GM23338 (cell line): ENCODE measurements at regions not wholly inside any gene's neighbourhood (a gene's known extent, or its start where the extent isn't known, plus 50 kb on each side); places are given as distances from the start of the nearest gene placed in this dataset.
A peak's percentile ranks its signal among the peaks of the same experiment; 100 is the strongest.

Source experiments
- ATAC-seq: fragments of 200-7000 bp; cut with Tn5 transposase; 3 replicates; pipeline ENCODE4 v1.9.1; 2020
- DNase-seq: peaks from one replicate; pipeline ENCODE4 v3.0.0-alpha.2; 2015; ENCODE audit warnings: low spot score
- H2AFZ ChIP-seq: fragments of 200-600 bp; sonication (generic); 2 replicates; pipeline ENCODE4 v1.8.0; 2016; ENCODE audit warnings: antibody characterized with exemption, mild to moderate bottlenecking, moderate library complexity
- H3F3A ChIP-seq: fragments of 200-600 bp; sonication (generic); replicated peaks from 2 replicates; pipeline ENCODE4 v1.8.0; 2017; ENCODE audit warnings: antibody characterized with exemption, mixed run types, low read depth
- H3K27ac ChIP-seq: fragments of 200-600 bp; sonication (generic); 2 replicates; pipeline ENCODE4 v1.6.1; 2016; ENCODE audit warnings: low read depth
- H3K27me3 ChIP-seq: fragments of 200-600 bp; sonication (generic); 2 replicates; pipeline ENCODE4 v1.8.0; 2016; ENCODE audit warnings: mild to moderate bottlenecking, mixed run types, moderate library complexity; ENCODE audit not compliant: insufficient read depth
- H3K36me3 ChIP-seq: fragments of 200-600 bp; sonication (generic); 2 replicates; pipeline ENCODE4 v1.8.0; 2016; ENCODE audit warnings: mild to moderate bottlenecking; ENCODE audit not compliant: insufficient read depth
- H3K4me1 ChIP-seq: fragments of 200-600 bp; sonication (generic); 2 replicates; pipeline ENCODE4 v1.8.0; 2016; ENCODE audit warnings: mild to moderate bottlenecking, moderate library complexity; ENCODE audit not compliant: insufficient read depth
- H3K4me2 ChIP-seq: fragments of 200-600 bp; sonication (generic); 2 replicates; pipeline ENCODE4 v1.7.1; 2017; ENCODE audit warnings: mixed run types
- H3K4me3 ChIP-seq: fragments of 200-600 bp; sonication (generic); 2 replicates; pipeline ENCODE4 v1.6.1; 2016; ENCODE audit warnings: mixed run types
- H3K79me2 ChIP-seq: fragments of 200-600 bp; sonication (generic); replicated peaks from 2 replicates; pipeline ENCODE4 v1.8.0; 2017; ENCODE audit warnings: mild to moderate bottlenecking; ENCODE audit not compliant: insufficient read depth
- H3K9me2 ChIP-seq: fragments of 200-600 bp; sonication (generic); 2 replicates; pipeline ENCODE4 v1.8.0; 2017; ENCODE audit not compliant: insufficient read depth
- H4K20me1 ChIP-seq: fragments of 200-600 bp; sonication (generic); replicated peaks from 2 replicates; pipeline ENCODE4 v1.8.0; 2017; ENCODE audit warnings: mild to moderate bottlenecking; ENCODE audit not compliant: insufficient read depth
- H3K27ac Mint-ChIP-seq: 2 replicates; pipeline ENCODE4 v1.8.0; 2020; ENCODE audit warnings: inconsistent platforms, mild to moderate bottlenecking, moderate library complexity, mixed read lengths
- H3K27me3 Mint-ChIP-seq: 3 replicates; pipeline ENCODE4 v1.8.0; 2022; ENCODE audit warnings: low read depth, mild to moderate bottlenecking, moderate library complexity, mixed read lengths, inconsistent platforms; ENCODE audit not compliant: insufficient read depth, poor library complexity
- H3K36me3 Mint-ChIP-seq: 3 replicates; pipeline ENCODE4 v1.8.0; 2021; ENCODE audit warnings: low read depth, mild to moderate bottlenecking, inconsistent platforms, moderate library complexity, mixed read lengths
- H3K4me1 Mint-ChIP-seq: 3 replicates; pipeline ENCODE4 v1.8.0; 2020; ENCODE audit warnings: mild to moderate bottlenecking, inconsistent platforms, mixed read lengths
- H3K4me3 Mint-ChIP-seq: 3 replicates; pipeline ENCODE4 v1.8.0; 2021; ENCODE audit warnings: moderate library complexity, mild to moderate bottlenecking, inconsistent platforms, mixed read lengths
- H3K9me3 Mint-ChIP-seq: 3 replicates; pipeline ENCODE4 v1.8.0; 2020; ENCODE audit warnings: moderate library complexity, mild to moderate bottlenecking, inconsistent platforms, mixed read lengths
- CREB1 ChIP-seq: fragments of 250-450 bp; sonication (Bioruptor Pico); IDR thresholded peaks from 2 replicates; pipeline ENCODE4 v1.5.0; 2020; ENCODE audit warnings: low read depth, mild to moderate bottlenecking, moderate library complexity
- EZH2 ChIP-seq: fragments of 200-600 bp; sonication (generic); IDR thresholded peaks from one replicate; pipeline ENCODE4 v1.8.0; 2017; ENCODE audit warnings: antibody characterized with exemption, mild to moderate bottlenecking, low read depth; ENCODE audit not compliant: unreplicated experiment
- JUNB ChIP-seq: IDR thresholded peaks from one replicate; pipeline ENCODE4 v1.6.1; 2016; ENCODE audit warnings: antibody characterized with exemption; ENCODE audit not compliant: unreplicated experiment
- NANOG ChIP-seq: IDR thresholded peaks from 2 replicates; pipeline ENCODE4 v1.6.1; 2016; ENCODE audit warnings: antibody characterized with exemption, borderline replicate concordance
- POLR2AphosphoS5 ChIP-seq: IDR thresholded peaks from 2 replicates; pipeline ENCODE4 v1.6.1; 2016; ENCODE audit warnings: antibody characterized with exemption, low read depth
- STAT1 ChIP-seq: IDR thresholded peaks from one replicate; pipeline ENCODE4 v1.6.1; 2016; ENCODE audit warnings: antibody characterized with exemption; ENCODE audit not compliant: unreplicated experiment
- ZNF114 ChIP-seq: fragments of 250-450 bp; sonication (Bioruptor Pico); IDR thresholded peaks from 2 replicates; pipeline ENCODE4 v1.5.0; 2020; ENCODE audit warnings: mild to moderate bottlenecking, moderate library complexity
- ZNF331 ChIP-seq: fragments of 250-450 bp; sonication (Bioruptor Pico); IDR thresholded peaks from 2 replicates; pipeline ENCODE4 v1.5.0; 2020; ENCODE audit warnings: low read depth, mild to moderate bottlenecking, moderate library complexity
- TF ChIP-seq, protein P1 (sequence below), 2 experiments: fragments of 200-600 bp in 1 of 2; sonication (generic) in 1 of 2; conservative IDR thresholded peaks; 2 replicates each; pipeline versions ENCODE4 v1.5.1 to v1.6.1; 2016 to 2017; ENCODE audit warnings: antibody characterized with exemption in 2 of 2, low read depth in 2 of 2, mild to moderate bottlenecking in 2 of 2, moderate library complexity in 1 of 2
- TF ChIP-seq, protein P2 (sequence below): IDR thresholded peaks from one replicate; pipeline ENCODE4 v1.6.1; 2018; ENCODE audit warnings: antibody characterized with exemption; ENCODE audit not compliant: unreplicated experiment
- TF ChIP-seq, protein P3 (sequence below): fragments of 250-450 bp; sonication (Bioruptor Pico); IDR thresholded peaks from 2 replicates; pipeline ENCODE4 v1.5.0; 2020; ENCODE audit warnings: mild to moderate bottlenecking, moderate library complexity
- TF ChIP-seq, protein P4 (sequence below): IDR thresholded peaks from 2 replicates; pipeline ENCODE4 v1.6.1; 2016; ENCODE audit warnings: antibody characterized with exemption

DNA sequence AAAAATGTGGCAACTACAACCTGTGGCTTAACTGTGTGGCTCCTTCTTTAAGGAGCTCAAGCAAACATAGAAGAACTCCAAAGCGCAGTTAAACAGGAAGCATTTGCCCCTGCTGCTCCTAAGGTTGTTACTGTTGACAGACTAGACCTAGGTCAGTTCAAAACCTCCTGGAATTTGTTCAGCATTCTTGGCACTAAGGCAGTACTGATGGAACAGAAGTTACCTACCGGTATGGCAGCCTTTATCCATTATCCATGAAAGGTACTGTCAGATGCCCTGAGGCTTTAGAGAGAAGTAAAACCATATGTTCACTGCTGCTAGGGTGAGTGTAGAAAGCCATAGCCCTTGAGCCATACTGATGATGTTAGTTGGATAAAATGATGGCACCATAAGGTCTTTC is 916.5 kb upstream of the FAT3 start:
- TF ChIP-seq, protein P1, sequence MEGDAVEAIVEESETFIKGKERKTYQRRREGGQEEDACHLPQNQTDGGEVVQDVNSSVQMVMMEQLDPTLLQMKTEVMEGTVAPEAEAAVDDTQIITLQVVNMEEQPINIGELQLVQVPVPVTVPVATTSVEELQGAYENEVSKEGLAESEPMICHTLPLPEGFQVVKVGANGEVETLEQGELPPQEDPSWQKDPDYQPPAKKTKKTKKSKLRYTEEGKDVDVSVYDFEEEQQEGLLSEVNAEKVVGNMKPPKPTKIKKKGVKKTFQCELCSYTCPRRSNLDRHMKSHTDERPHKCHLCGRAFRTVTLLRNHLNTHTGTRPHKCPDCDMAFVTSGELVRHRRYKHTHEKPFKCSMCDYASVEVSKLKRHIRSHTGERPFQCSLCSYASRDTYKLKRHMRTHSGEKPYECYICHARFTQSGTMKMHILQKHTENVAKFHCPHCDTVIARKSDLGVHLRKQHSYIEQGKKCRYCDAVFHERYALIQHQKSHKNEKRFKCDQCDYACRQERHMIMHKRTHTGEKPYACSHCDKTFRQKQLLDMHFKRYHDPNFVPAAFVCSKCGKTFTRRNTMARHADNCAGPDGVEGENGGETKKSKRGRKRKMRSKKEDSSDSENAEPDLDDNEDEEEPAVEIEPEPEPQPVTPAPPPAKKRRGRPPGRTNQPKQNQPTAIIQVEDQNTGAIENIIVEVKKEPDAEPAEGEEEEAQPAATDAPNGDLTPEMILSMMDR (conservative IDR thresholded peaks at IDR 0.05; ENCODE audit: low read depth in 2 of 2) = no peak
- TF ChIP-seq CREB1 (CRISPR knock-in tag) (no peak), STAT1 (no peak), ZNF114 (CRISPR knock-in tag) (no peak), EZH2 (no peak), ZNF331 (CRISPR knock-in tag) (no peak), JUNB (no peak), POLR2AphosphoS5 (no peak), NANOG (no peak)
- TF ChIP-seq, protein P2, sequence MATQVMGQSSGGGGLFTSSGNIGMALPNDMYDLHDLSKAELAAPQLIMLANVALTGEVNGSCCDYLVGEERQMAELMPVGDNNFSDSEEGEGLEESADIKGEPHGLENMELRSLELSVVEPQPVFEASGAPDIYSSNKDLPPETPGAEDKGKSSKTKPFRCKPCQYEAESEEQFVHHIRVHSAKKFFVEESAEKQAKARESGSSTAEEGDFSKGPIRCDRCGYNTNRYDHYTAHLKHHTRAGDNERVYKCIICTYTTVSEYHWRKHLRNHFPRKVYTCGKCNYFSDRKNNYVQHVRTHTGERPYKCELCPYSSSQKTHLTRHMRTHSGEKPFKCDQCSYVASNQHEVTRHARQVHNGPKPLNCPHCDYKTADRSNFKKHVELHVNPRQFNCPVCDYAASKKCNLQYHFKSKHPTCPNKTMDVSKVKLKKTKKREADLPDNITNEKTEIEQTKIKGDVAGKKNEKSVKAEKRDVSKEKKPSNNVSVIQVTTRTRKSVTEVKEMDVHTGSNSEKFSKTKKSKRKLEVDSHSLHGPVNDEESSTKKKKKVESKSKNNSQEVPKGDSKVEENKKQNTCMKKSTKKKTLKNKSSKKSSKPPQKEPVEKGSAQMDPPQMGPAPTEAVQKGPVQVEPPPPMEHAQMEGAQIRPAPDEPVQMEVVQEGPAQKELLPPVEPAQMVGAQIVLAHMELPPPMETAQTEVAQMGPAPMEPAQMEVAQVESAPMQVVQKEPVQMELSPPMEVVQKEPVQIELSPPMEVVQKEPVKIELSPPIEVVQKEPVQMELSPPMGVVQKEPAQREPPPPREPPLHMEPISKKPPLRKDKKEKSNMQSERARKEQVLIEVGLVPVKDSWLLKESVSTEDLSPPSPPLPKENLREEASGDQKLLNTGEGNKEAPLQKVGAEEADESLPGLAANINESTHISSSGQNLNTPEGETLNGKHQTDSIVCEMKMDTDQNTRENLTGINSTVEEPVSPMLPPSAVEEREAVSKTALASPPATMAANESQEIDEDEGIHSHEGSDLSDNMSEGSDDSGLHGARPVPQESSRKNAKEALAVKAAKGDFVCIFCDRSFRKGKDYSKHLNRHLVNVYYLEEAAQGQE = no peak
- TF ChIP-seq, protein P3, sequence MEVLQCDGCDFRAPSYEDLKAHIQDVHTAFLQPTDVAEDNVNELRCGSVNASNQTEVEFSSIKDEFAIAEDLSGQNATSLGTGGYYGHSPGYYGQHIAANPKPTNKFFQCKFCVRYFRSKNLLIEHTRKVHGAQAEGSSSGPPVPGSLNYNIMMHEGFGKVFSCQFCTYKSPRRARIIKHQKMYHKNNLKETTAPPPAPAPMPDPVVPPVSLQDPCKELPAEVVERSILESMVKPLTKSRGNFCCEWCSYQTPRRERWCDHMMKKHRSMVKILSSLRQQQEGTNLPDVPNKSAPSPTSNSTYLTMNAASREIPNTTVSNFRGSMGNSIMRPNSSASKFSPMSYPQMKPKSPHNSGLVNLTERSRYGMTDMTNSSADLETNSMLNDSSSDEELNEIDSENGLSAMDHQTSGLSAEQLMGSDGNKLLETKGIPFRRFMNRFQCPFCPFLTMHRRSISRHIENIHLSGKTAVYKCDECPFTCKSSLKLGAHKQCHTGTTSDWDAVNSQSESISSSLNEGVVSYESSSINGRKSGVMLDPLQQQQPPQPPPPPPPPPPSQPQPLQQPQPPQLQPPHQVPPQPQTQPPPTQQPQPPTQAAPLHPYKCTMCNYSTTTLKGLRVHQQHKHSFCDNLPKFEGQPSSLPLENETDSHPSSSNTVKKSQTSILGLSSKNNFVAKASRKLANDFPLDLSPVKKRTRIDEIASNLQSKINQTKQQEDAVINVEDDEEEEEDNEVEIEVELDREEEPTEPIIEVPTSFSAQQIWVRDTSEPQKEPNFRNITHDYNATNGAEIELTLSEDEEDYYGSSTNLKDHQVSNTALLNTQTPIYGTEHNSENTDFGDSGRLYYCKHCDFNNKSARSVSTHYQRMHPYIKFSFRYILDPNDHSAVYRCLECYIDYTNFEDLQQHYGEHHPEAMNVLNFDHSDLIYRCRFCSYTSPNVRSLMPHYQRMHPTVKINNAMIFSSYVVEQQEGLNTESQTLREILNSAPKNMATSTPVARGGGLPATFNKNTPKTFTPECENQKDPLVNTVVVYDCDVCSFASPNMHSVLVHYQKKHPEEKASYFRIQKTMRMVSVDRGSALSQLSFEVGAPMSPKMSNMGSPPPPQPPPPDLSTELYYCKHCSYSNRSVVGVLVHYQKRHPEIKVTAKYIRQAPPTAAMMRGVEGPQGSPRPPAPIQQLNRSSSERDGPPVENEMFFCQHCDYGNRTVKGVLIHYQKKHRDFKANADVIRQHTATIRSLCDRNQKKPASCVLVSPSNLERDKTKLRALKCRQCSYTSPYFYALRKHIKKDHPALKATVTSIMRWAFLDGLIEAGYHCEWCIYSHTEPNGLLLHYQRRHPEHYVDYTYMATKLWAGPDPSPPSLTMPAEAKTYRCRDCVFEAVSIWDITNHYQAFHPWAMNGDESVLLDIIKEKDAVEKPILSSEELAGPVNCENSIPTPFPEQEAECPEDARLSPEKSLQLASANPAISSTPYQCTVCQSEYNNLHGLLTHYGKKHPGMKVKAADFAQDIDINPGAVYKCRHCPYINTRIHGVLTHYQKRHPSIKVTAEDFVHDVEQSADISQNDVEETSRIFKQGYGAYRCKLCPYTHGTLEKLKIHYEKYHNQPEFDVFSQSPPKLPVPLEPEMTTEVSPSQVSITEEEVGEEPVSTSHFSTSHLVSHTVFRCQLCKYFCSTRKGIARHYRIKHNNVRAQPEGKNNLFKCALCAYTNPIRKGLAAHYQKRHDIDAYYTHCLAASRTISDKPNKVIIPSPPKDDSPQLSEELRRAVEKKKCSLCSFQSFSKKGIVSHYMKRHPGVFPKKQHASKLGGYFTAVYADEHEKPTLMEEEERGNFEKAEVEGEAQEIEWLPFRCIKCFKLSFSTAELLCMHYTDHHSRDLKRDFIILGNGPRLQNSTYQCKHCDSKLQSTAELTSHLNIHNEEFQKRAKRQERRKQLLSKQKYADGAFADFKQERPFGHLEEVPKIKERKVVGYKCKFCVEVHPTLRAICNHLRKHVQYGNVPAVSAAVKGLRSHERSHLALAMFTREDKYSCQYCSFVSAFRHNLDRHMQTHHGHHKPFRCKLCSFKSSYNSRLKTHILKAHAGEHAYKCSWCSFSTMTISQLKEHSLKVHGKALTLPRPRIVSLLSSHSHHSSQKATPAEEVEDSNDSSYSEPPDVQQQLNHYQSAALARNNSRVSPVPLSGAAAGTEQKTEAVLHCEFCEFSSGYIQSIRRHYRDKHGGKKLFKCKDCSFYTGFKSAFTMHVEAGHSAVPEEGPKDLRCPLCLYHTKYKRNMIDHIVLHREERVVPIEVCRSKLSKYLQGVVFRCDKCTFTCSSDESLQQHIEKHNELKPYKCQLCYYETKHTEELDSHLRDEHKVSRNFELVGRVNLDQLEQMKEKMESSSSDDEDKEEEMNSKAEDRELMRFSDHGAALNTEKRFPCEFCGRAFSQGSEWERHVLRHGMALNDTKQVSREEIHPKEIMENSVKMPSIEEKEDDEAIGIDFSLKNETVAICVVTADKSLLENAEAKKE = no peak
- TF ChIP-seq, protein P4, sequence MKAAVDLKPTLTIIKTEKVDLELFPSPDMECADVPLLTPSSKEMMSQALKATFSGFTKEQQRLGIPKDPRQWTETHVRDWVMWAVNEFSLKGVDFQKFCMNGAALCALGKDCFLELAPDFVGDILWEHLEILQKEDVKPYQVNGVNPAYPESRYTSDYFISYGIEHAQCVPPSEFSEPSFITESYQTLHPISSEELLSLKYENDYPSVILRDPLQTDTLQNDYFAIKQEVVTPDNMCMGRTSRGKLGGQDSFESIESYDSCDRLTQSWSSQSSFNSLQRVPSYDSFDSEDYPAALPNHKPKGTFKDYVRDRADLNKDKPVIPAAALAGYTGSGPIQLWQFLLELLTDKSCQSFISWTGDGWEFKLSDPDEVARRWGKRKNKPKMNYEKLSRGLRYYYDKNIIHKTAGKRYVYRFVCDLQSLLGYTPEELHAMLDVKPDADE = no peak
- Mint-ChIP-seq H3K9me3 (no peaks in the 10 kb centered on the region; the same call in 2 of the 3 replicates), H3K27me3 (no peaks in the 10 kb centered on the region), H3K27ac (no peak overlapping the region), H3K4me3 (no peak overlapping the region), H3K4me1 (peaks cover 4% of the 10 kb centered on the region; the same call in 2 of the 3 replicates), H3K36me3 (no peaks in the 10 kb centered on the region)
- no peaks in the 10 kb centered on the region for H3K27me3 ChIP-seq
- ATAC-seq (no peak), DNase-seq (peak; percentile 4)
- 0 out of 2 replicates have a peak, but pooled peaks cover 8% of the 10 kb centered on the region for H3K4me1 ChIP-seq
- no peak overlapping the region for H3K27ac ChIP-seq
- no peaks in the 10 kb centered on the region for H3F3A ChIP-seq
- H3K79me2 ChIP-seq = no peaks in the 10 kb centered on the region
- no peak overlapping the region for H3K4me3 ChIP-seq
- H4K20me1 ChIP-seq = no peaks in the 10 kb centered on the region
- H3K36me3 ChIP-seq = no peaks in the 10 kb centered on the region
- 0 out of 2 replicates have a peak, but pooled peaks cover 3% of the 10 kb centered on the region for H3K9me2 ChIP-seq
- H3K4me2 ChIP-seq = no peak overlapping the region
- no peak overlapping the region for H2AFZ ChIP-seq
